Right lobe of liver (tissue), 4 donors: ENCODE measurements at regions not wholly inside any gene's neighbourhood (a gene's known extent, or its start where the extent isn't known, plus 50 kb on each side); places are given as distances from the start of the nearest gene placed in this dataset.

ENCODE experiments used
- POLR2A ChIP-seq: fragments of 450-650 bp; IDR thresholded peaks from one replicate; pipeline ENCODE4 v1.6.1; 2017; ENCODE audit warnings: antibody characterized with exemption, mild to moderate bottlenecking
- TF ChIP-seq, protein P1 (sequence below), 4 donors: fragments of 200-600 bp in 3 of 4; fragments of 450-650 bp in 1 of 4; IDR thresholded peaks; one replicate each; pipeline versions ENCODE4 v1.5.1 to v1.8.0; 2016 to 2022; ENCODE audit warnings: antibody characterized with exemption in 4 of 4, mild to moderate bottlenecking in 2 of 4
- donor health status: DM: no; HTN: no; CAD: no.
- donor health status: DM: no; HTN: no; CAD: no.
- donor health status: DM: no; HTN: yes; CAD: no.

GRCh38 chr9:82829818-82830217, 233.1 kb downstream of the RASEF start:
- TF ChIP-seq, protein P1, sequence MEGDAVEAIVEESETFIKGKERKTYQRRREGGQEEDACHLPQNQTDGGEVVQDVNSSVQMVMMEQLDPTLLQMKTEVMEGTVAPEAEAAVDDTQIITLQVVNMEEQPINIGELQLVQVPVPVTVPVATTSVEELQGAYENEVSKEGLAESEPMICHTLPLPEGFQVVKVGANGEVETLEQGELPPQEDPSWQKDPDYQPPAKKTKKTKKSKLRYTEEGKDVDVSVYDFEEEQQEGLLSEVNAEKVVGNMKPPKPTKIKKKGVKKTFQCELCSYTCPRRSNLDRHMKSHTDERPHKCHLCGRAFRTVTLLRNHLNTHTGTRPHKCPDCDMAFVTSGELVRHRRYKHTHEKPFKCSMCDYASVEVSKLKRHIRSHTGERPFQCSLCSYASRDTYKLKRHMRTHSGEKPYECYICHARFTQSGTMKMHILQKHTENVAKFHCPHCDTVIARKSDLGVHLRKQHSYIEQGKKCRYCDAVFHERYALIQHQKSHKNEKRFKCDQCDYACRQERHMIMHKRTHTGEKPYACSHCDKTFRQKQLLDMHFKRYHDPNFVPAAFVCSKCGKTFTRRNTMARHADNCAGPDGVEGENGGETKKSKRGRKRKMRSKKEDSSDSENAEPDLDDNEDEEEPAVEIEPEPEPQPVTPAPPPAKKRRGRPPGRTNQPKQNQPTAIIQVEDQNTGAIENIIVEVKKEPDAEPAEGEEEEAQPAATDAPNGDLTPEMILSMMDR (IDR thresholded peaks at IDR 0.05), result no peak
- no peak for TF ChIP-seq POLR2A
